HCT116 (cell line): ENCODE measurements at regions not wholly inside any gene's neighbourhood (a gene's known extent, or its start where the extent isn't known, plus 50 kb on each side); places are given as distances from the start of the nearest gene placed in this dataset.

ENCODE experiments used
- ATAC-seq: fragments of 200-7000 bp; cut with Tn5 transposase; 2 replicates; pipeline ENCODE4 v1.9.1; 2020; ENCODE audit warnings: mild to moderate bottlenecking, moderate library complexity
- BruUV-seq: library from RNA; stranded (reverse); fragments of 400-500 nt; replicated peaks from 2 replicates; lab custom pipeline; 2021; lab: Mats Ljungman, UMichigan
- CTCF ChIA-PET: fragments of 300-600 bp; sonication (Branson Sonifier 250); formaldehyde crosslinking; loops from one replicate; lab custom pipeline; 2021; ENCODE audit warnings: antibody characterized with exemption; lab: Charles Lee
- POLR2A ChIA-PET: fragments of 300-600, 350-600 bp; sonication (Branson Sonifier 250); formaldehyde crosslinking; loops from one replicate; lab custom pipeline; 2021; ENCODE audit warnings: antibody characterized with exemption; lab: Charles Lee
- RAD21 ChIA-PET, 2 experiments: fragments of 300-600 bp; sonication (Branson Sonifier 250); formaldehyde crosslinking; loops; one replicate each; lab custom pipeline; 2023; ENCODE audit warnings: low total read pairs in 2 of 2; ENCODE audit not compliant: uncharacterized antibody in 2 of 2, unreplicated experiment in 2 of 2, low non-redundant PET in 1 of 2; lab: Charles Lee
- DNase-seq: peaks from one replicate; pipeline ENCODE4 v3.0.0-alpha.2; 2010; ENCODE audit warnings: low read depth, low spot score
- H2AFZ ChIP-seq: fragments of 200-600 bp; shearing (Covaris generic), sonication (generic); 2 replicates; pipeline ENCODE4 v1.6.1; 2017; ENCODE audit warnings: low read depth, mixed run types, mixed read lengths, antibody characterized with exemption, low read length; ENCODE audit not compliant: poor library complexity, severe bottlenecking
- H3K27ac ChIP-seq: 2 replicates; pipeline ENCODE4 v1.5.1; 2012; ENCODE audit warnings: low read depth, low read length
- H3K27me3 ChIP-seq: fragments of 200-600 bp; sonication (generic); 2 replicates; pipeline ENCODE4 v1.6.1; 2016; ENCODE audit warnings: mixed run types, low read length, mixed read lengths; ENCODE audit not compliant: insufficient read depth
- H3K36me3 ChIP-seq, 2 experiments: fragments of 200-500 bp in 1 of 2; fragments of 200-600 bp in 1 of 2; sonication (Bioruptor generic) in 1 of 2; sonication (generic) in 1 of 2; 2 replicates each; pipeline versions ENCODE4 v1.5.1 to v1.6.1; 2014 to 2016; ENCODE audit warnings: low read length in 2 of 2, inconsistent platforms in 1 of 2, mixed read lengths in 1 of 2, mixed run types in 1 of 2; ENCODE audit not compliant: insufficient read depth in 2 of 2, control insufficient read depth in 1 of 2
- H3K4me1 ChIP-seq, 2 experiments: fragments of 200-600 bp in 1 of 2; sonication (generic) in 1 of 2; 2 replicates each; pipeline versions ENCODE4 v1.5.1 to v1.6.1; 2012 to 2017; ENCODE audit warnings: low read length in 2 of 2, inconsistent platforms in 1 of 2, mild to moderate bottlenecking in 1 of 2, mixed read lengths in 1 of 2, mixed run types in 1 of 2, moderate library complexity in 1 of 2; ENCODE audit not compliant: insufficient read depth in 2 of 2, control insufficient read depth in 1 of 2
- H3K4me2 ChIP-seq: fragments of 200-600 bp; sonication (generic); 2 replicates; pipeline ENCODE4 v1.6.1; 2017; ENCODE audit warnings: mixed run types, low read length, mixed read lengths
- H3K4me3 ChIP-seq, 2 experiments: fragments of 200-600 bp in 1 of 2; sonication (generic) in 1 of 2; replicated peaks in 1 of 2; 2 replicates each; pipeline ENCODE4 v1.5.1; 2011 to 2016; ENCODE audit warnings: low read length in 2 of 2, control low read depth in 1 of 2, low read depth in 1 of 2, mild to moderate bottlenecking in 1 of 2, mixed read lengths in 1 of 2, mixed run types in 1 of 2
- H3K79me2 ChIP-seq: fragments of 200-600 bp; sonication (generic); 2 replicates; pipeline ENCODE4 v1.6.1; 2017; ENCODE audit warnings: mild to moderate bottlenecking, mixed run types, low read length, moderate library complexity, mixed read lengths; ENCODE audit not compliant: insufficient read depth
- H3K9ac ChIP-seq: fragments of 200-600 bp; sonication (generic); 2 replicates; pipeline ENCODE4 v1.6.1; 2016; ENCODE audit warnings: low read length, mixed read lengths
- H3K9me2 ChIP-seq: fragments of 200-600 bp; sonication (generic), shearing (Covaris generic); 2 replicates; pipeline ENCODE4 v1.6.1; 2017; ENCODE audit warnings: mixed run types, mild to moderate bottlenecking, moderate library complexity; ENCODE audit not compliant: insufficient read depth
- H3K9me3 ChIP-seq, 2 experiments: fragments of 200-500 bp in 1 of 2; fragments of 200-600 bp in 1 of 2; sonication (Bioruptor generic) in 1 of 2; sonication (generic) in 1 of 2; 2 replicates each; pipeline ENCODE4 v1.6.1; 2014 to 2017; ENCODE audit warnings: low read length in 2 of 2, mixed read lengths in 2 of 2, inconsistent platforms in 1 of 2, low read depth in 1 of 2, mild to moderate bottlenecking in 1 of 2, mixed run types in 1 of 2, moderate library complexity in 1 of 2; ENCODE audit not compliant: control insufficient read depth in 1 of 2, insufficient read depth in 1 of 2
- H4K20me1 ChIP-seq: fragments of 200-600 bp; sonication (generic), shearing (Covaris generic); 2 replicates; pipeline ENCODE4 v1.6.1; 2017; ENCODE audit warnings: mixed run types, mild to moderate bottlenecking, moderate library complexity; ENCODE audit not compliant: insufficient read depth
- CTCF ChIP-seq, 3 experiments: fragments of 200-600 bp in 1 of 3; sonication (generic) in 1 of 3; IDR thresholded peaks in 2 of 3; conservative IDR thresholded peaks in 1 of 3; 2 replicates each; pipeline ENCODE4 v1.5.1; 2012 to 2017; ENCODE audit warnings: low read depth in 2 of 3, low read length in 2 of 3, antibody characterized with exemption in 1 of 3, borderline replicate concordance in 1 of 3, control low read depth in 1 of 3, mild to moderate bottlenecking in 1 of 3, mixed read lengths in 1 of 3, mixed run types in 1 of 3, moderate library complexity in 1 of 3; ENCODE audit not compliant: insufficient read depth in 1 of 3
- EGR1 ChIP-seq: IDR thresholded peaks from 2 replicates; pipeline ENCODE4 v1.6.1; 2012; ENCODE audit warnings: low read depth
- EZH2 ChIP-seq: fragments of 200-600 bp; sonication (generic); IDR thresholded peaks from 2 replicates; pipeline ENCODE4 v1.6.1; 2017; ENCODE audit warnings: antibody characterized with exemption, mixed run types
- EZH2phosphoT487 ChIP-seq: fragments of 200-600 bp; IDR thresholded peaks from 2 replicates; pipeline ENCODE4 v1.6.1; 2018; ENCODE audit warnings: antibody characterized with exemption, borderline replicate concordance
- MAX ChIP-seq: IDR thresholded peaks from 2 replicates; pipeline ENCODE4 v1.6.1; 2012
- POLR2AphosphoS5 ChIP-seq: IDR thresholded peaks from 2 replicates; pipeline ENCODE4 v1.6.1; 2011; ENCODE audit warnings: mild to moderate bottlenecking, low read depth, low read length, moderate library complexity
- SIN3A ChIP-seq: IDR thresholded peaks from 2 replicates; pipeline ENCODE4 v1.6.1; 2012; ENCODE audit warnings: low read depth
- SP1 ChIP-seq: IDR thresholded peaks from 2 replicates; pipeline ENCODE4 v1.6.1; 2012; ENCODE audit warnings: low read depth
- SRF ChIP-seq: IDR thresholded peaks from 2 replicates; pipeline ENCODE4 v1.6.1; 2012; ENCODE audit warnings: low read depth
- TCF7L2 ChIP-seq: IDR thresholded peaks from 2 replicates; pipeline ENCODE4 v1.7.0; 2011; ENCODE audit warnings: borderline replicate concordance, inconsistent platforms; ENCODE audit not compliant: insufficient read depth, insufficient read length; ENCODE audit errors: extremely low read depth
- intact Hi-C: fragments of 100-400 bp; cut with micrococcal nuclease; formaldehyde crosslinking; loops from 2 replicates; pipeline ENCODE4 v1.10.0; 2022
- TF ChIP-seq, protein P1 (sequence below): IDR thresholded peaks from 2 replicates; pipeline ENCODE4 v1.6.1; 2011; ENCODE audit warnings: mild to moderate bottlenecking, low read length, moderate library complexity; ENCODE audit not compliant: insufficient replicate concordance; ENCODE audit errors: extremely low read depth

- ChIA-PET RAD21 (no interaction called here), POLR2A (interaction anchor here (0.6 kb wide), 1 partner anchor 76 kb away, joined by 3 read pairs; no protein-coding TSS in a partner anchor), CTCF (no interaction called here)
- Histone ChIP-seq H3K9ac (no peak overlapping the region), H3K9me3 (no peaks in the 10 kb centered on the region), H3K36me3 (no peaks in the 10 kb centered on the region), H3K27me3 (no peaks in the 10 kb centered on the region), H3K4me3 (no peak overlapping the region), H4K20me1 (no peaks in the 10 kb centered on the region), H3K27ac (no peak overlapping the region), H3K79me2 (no peaks in the 10 kb centered on the region), H3K9me2 (no peaks in the 10 kb centered on the region), H3K4me2 (no peak overlapping the region), H3K4me1 (peaks cover 2 to 11% of the 10 kb centered on the region in 2 experiments; a peak in 3 of 4 replicates), H2AFZ (peak overlapping the region; percentile 91)
- DNase-seq (no peak), ATAC-seq (no peak)
- intact Hi-C loops, result no loop called here
- no TSS peak for BruUV-seq
- no peak for TF ChIP-seq EGR1
- TF ChIP-seq TCF7L2, result no peak
- no peak for TF ChIP-seq SRF
- no peak for TF ChIP-seq CTCF (IDR thresholded peaks at IDR 0.05 in 2 of 3, conservative IDR thresholded peaks at IDR 0.05 in 1 of 3; ENCODE audit: borderline replicate concordance in 1 of 3, insufficient read depth in 1 of 3, low read depth in 2 of 3, low read length in 2 of 3)
- TF ChIP-seq EZH2, result no peak
- TF ChIP-seq MAX, result no peak
- no peak for TF ChIP-seq POLR2AphosphoS5
- no peak for TF ChIP-seq SIN3A
- no peak for TF ChIP-seq SP1
- TF ChIP-seq EZH2phosphoT487, result no peak
- TF ChIP-seq, protein P1, sequence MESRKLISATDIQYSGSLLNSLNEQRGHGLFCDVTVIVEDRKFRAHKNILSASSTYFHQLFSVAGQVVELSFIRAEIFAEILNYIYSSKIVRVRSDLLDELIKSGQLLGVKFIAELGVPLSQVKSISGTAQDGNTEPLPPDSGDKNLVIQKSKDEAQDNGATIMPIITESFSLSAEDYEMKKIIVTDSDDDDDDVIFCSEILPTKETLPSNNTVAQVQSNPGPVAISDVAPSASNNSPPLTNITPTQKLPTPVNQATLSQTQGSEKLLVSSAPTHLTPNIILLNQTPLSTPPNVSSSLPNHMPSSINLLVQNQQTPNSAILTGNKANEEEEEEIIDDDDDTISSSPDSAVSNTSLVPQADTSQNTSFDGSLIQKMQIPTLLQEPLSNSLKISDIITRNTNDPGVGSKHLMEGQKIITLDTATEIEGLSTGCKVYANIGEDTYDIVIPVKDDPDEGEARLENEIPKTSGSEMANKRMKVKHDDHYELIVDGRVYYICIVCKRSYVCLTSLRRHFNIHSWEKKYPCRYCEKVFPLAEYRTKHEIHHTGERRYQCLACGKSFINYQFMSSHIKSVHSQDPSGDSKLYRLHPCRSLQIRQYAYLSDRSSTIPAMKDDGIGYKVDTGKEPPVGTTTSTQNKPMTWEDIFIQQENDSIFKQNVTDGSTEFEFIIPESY, result no peak
Observed at GRCh38 chr5:90022002-90022710, 387.4 kb downstream of the CETN3 start.
